ENCODE measurements at regions not wholly inside any gene's neighbourhood (a gene's known extent, or its start where the extent isn't known, plus 50 kb on each side); places are given as distances from the start of the nearest gene placed in this dataset.
A peak's percentile ranks its signal among the peaks of the same experiment; 100 is the strongest.

DNA sequence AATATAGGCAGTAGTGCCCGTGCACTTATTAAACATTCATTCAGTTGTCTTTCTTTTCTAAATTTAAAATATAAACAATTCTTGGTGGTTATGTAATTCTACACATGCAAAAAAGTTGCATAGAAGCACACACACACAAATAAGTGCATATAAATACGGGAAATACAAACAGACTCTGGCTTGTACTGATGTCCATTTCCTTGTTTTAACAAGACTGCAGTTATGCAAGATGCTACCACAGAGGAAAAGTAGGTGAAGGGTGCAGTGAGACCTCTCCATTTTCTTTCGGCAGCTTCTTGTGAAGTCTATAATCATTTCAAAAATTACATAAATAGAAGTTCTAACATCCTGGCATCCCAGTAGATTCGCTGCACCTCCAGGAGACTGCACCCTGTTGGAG is 130.6 kb upstream of the BCL6 start:
- TF ChIP-seq FOSL1 (IDR thresholded peaks at IDR 0.05; ENCODE audit: low read depth) (no peak), JUND (IDR thresholded peaks at IDR 0.05) (no peak), SP1 (IDR thresholded peaks at IDR 0.05; ENCODE audit: low read depth) (no peak), ZNF274 (IDR thresholded peaks at IDR 0.05; ENCODE audit: low read depth, low read length) (no peak), POLR2A (IDR thresholded peaks at IDR 0.05; ENCODE audit: borderline replicate concordance, extremely low read depth, insufficient read depth, insufficient read length) (no peak)
- TF ChIP-seq, protein P1, sequence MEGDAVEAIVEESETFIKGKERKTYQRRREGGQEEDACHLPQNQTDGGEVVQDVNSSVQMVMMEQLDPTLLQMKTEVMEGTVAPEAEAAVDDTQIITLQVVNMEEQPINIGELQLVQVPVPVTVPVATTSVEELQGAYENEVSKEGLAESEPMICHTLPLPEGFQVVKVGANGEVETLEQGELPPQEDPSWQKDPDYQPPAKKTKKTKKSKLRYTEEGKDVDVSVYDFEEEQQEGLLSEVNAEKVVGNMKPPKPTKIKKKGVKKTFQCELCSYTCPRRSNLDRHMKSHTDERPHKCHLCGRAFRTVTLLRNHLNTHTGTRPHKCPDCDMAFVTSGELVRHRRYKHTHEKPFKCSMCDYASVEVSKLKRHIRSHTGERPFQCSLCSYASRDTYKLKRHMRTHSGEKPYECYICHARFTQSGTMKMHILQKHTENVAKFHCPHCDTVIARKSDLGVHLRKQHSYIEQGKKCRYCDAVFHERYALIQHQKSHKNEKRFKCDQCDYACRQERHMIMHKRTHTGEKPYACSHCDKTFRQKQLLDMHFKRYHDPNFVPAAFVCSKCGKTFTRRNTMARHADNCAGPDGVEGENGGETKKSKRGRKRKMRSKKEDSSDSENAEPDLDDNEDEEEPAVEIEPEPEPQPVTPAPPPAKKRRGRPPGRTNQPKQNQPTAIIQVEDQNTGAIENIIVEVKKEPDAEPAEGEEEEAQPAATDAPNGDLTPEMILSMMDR (IDR thresholded peaks at IDR 0.05 in 2 of 3, conservative IDR thresholded peaks at IDR 0.05 in 1 of 3; ENCODE audit: borderline replicate concordance in 1 of 3, insufficient read depth in 1 of 3, low read depth in 2 of 3, low read length in 2 of 3) = no peak
- POLR2A ChIA-PET = no interaction called here
- DNase-seq (ENCODE audit: low read depth, low spot score) = no peak
- Histone ChIP-seq H3K9ac (ENCODE audit: low read length) (no peak overlapping the region), H3K4me2 (ENCODE audit: low read length) (no peak overlapping the region), H3K79me2 (ENCODE audit: insufficient read depth, low read length) (no peaks in the 10 kb centered on the region), H3K36me3 (ENCODE audit: control insufficient read depth in 1 of 2, insufficient read depth in 2 of 2, low read length in 2 of 2) (peaks cover 0 to 11% of the 10 kb centered on the region in 2 experiments; a peak in 2 of 4 replicates), H3K9me2 (ENCODE audit: insufficient read depth) (no peaks in the 10 kb centered on the region), H3K4me1 (ENCODE audit: control insufficient read depth in 1 of 2, insufficient read depth in 2 of 2, low read length in 2 of 2) (peaks cover 0 to 13% of the 10 kb centered on the region in 2 experiments; a peak in 2 of 4 replicates), H2AFZ (ENCODE audit: low read depth, low read length, poor library complexity, severe bottlenecking) (no peak overlapping the region), H3K4me3 (replicated peaks in 1 of 2; ENCODE audit: low read depth in 1 of 2, low read length in 2 of 2) (no peak overlapping the region), H3K27me3 (ENCODE audit: insufficient read depth, low read length) (no peaks in the 10 kb centered on the region), H3K27ac (ENCODE audit: low read depth, low read length) (no peak overlapping the region), H3K9me3 (ENCODE audit: control insufficient read depth in 1 of 2, insufficient read depth in 1 of 2, low read depth in 1 of 2, low read length in 2 of 2) (no peaks in the 10 kb centered on the region), H4K20me1 (ENCODE audit: insufficient read depth) (no peaks in the 10 kb centered on the region)
- ATAC-seq = no peak
- CTCF ChIA-PET = no interaction called here
- RAD21 ChIA-PET (ENCODE audit: low non-redundant PET in 1 of 2, low total read pairs in 2 of 2, uncharacterized antibody in 2 of 2, unreplicated experiment in 2 of 2) = no interaction called here
- intact Hi-C loops (cut with micrococcal nuclease) = no loop called here
- BruUV-seq (replicated peaks) = no TSS peak

DNA sequence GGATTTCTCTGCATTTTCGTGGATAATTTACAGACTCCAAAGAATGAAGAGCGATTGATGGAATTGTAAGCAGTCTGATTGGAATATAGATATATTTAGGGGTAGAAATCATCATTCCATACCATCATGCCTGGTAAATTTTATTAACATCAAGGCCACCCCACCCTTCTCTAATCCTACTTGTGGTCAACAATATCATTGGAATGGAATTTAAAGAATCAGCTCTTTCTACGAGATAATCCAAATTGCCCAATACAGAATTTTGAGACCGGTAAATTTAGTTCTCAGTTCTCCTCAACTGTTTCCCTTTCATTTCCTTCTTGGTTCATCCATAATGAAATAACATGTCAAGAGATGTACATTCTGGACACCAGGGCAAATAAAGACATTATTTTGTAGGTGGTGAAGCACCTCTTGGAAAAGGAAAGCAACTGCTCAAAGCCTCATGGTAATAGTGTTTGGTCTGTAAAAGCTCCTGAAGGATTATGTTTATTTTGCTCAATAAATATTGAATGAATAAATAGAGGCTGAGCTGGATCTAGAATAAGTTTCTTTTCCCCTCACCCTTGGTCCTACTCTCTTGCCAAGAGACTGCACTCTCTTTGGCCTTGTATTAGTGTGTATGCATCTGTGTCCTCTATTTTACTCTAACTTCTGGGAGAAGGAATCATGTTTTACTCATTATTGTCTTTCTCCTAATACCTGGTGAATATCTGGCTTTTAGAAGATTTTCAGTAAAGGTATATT is 133.7 kb upstream of the BCL6 start:
- H3K9me2 ChIP-seq (ENCODE audit: insufficient read depth) = no peaks in the 10 kb centered on the region
- ChIA-PET RAD21 (ENCODE audit: low non-redundant PET in 1 of 2, low total read pairs in 2 of 2, uncharacterized antibody in 2 of 2, unreplicated experiment in 2 of 2) (no interaction called here), POLR2A (no interaction called here), CTCF (no interaction called here)
- no TSS peak for BruUV-seq (replicated peaks)
- H3K36me3 ChIP-seq (ENCODE audit: control insufficient read depth in 1 of 2, insufficient read depth in 2 of 2, low read length in 2 of 2) = peaks cover 0 to 11% of the 10 kb centered on the region in 2 experiments; a peak in 2 of 4 replicates
- H2AFZ ChIP-seq (ENCODE audit: low read depth, low read length, poor library complexity, severe bottlenecking) = no peak overlapping the region
- DNase-seq (ENCODE audit: low read depth, low spot score) (no peak), ATAC-seq (no peak)
- H3K4me1 ChIP-seq (ENCODE audit: control insufficient read depth in 1 of 2, insufficient read depth in 2 of 2, low read length in 2 of 2) = peaks cover 0 to 13% of the 10 kb centered on the region in 2 experiments; a peak in 2 of 4 replicates
- H3K79me2 ChIP-seq (ENCODE audit: insufficient read depth, low read length) = no peaks in the 10 kb centered on the region
- no peak overlapping the region for H3K9ac ChIP-seq (ENCODE audit: low read length)
- intact Hi-C loops (cut with micrococcal nuclease) = no loop called here
- H3K9me3 ChIP-seq (ENCODE audit: control insufficient read depth in 1 of 2, insufficient read depth in 1 of 2, low read depth in 1 of 2, low read length in 2 of 2) = no peaks in the 10 kb centered on the region
- no peak overlapping the region for H3K4me3 ChIP-seq (replicated peaks in 1 of 2; ENCODE audit: low read depth in 1 of 2, low read length in 2 of 2)
- H3K27ac ChIP-seq (ENCODE audit: low read depth, low read length) = no peak overlapping the region
- no peaks in the 10 kb centered on the region for H3K27me3 ChIP-seq (ENCODE audit: insufficient read depth, low read length)
- peak overlapping the region; percentile 31 for H3K4me2 ChIP-seq (ENCODE audit: low read length)
- H4K20me1 ChIP-seq (ENCODE audit: insufficient read depth) = no peaks in the 10 kb centered on the region
- TF ChIP-seq SIN3A (IDR thresholded peaks at IDR 0.05; ENCODE audit: low read depth) = no peak
- TF ChIP-seq CBX3 (IDR thresholded peaks at IDR 0.05; ENCODE audit: low read depth) = no peak
- TF ChIP-seq, protein P2, sequence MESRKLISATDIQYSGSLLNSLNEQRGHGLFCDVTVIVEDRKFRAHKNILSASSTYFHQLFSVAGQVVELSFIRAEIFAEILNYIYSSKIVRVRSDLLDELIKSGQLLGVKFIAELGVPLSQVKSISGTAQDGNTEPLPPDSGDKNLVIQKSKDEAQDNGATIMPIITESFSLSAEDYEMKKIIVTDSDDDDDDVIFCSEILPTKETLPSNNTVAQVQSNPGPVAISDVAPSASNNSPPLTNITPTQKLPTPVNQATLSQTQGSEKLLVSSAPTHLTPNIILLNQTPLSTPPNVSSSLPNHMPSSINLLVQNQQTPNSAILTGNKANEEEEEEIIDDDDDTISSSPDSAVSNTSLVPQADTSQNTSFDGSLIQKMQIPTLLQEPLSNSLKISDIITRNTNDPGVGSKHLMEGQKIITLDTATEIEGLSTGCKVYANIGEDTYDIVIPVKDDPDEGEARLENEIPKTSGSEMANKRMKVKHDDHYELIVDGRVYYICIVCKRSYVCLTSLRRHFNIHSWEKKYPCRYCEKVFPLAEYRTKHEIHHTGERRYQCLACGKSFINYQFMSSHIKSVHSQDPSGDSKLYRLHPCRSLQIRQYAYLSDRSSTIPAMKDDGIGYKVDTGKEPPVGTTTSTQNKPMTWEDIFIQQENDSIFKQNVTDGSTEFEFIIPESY (IDR thresholded peaks at IDR 0.05; ENCODE audit: extremely low read depth, insufficient replicate concordance, low read length) = no peak
- TF ChIP-seq TCF7L2 (IDR thresholded peaks at IDR 0.05; ENCODE audit: borderline replicate concordance, extremely low read depth, insufficient read depth, insufficient read length) = no peak
- TF ChIP-seq, protein P3, sequence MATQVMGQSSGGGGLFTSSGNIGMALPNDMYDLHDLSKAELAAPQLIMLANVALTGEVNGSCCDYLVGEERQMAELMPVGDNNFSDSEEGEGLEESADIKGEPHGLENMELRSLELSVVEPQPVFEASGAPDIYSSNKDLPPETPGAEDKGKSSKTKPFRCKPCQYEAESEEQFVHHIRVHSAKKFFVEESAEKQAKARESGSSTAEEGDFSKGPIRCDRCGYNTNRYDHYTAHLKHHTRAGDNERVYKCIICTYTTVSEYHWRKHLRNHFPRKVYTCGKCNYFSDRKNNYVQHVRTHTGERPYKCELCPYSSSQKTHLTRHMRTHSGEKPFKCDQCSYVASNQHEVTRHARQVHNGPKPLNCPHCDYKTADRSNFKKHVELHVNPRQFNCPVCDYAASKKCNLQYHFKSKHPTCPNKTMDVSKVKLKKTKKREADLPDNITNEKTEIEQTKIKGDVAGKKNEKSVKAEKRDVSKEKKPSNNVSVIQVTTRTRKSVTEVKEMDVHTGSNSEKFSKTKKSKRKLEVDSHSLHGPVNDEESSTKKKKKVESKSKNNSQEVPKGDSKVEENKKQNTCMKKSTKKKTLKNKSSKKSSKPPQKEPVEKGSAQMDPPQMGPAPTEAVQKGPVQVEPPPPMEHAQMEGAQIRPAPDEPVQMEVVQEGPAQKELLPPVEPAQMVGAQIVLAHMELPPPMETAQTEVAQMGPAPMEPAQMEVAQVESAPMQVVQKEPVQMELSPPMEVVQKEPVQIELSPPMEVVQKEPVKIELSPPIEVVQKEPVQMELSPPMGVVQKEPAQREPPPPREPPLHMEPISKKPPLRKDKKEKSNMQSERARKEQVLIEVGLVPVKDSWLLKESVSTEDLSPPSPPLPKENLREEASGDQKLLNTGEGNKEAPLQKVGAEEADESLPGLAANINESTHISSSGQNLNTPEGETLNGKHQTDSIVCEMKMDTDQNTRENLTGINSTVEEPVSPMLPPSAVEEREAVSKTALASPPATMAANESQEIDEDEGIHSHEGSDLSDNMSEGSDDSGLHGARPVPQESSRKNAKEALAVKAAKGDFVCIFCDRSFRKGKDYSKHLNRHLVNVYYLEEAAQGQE (IDR thresholded peaks at IDR 0.05; ENCODE audit: low read depth) = no peak
- TF ChIP-seq EGR1 (IDR thresholded peaks at IDR 0.05; ENCODE audit: low read depth) = no peak
- TF ChIP-seq CEBPB (IDR thresholded peaks at IDR 0.05; ENCODE audit: low read depth) = no peak
- TF ChIP-seq JUND (IDR thresholded peaks at IDR 0.05) = no peak

All from HCT116 (cell line).